ACC112 (cell line): ENCODE measurements at regions not wholly inside any gene's neighbourhood (a gene's known extent, or its start where the extent isn't known, plus 50 kb on each side); places are given as distances from the start of the nearest gene placed in this dataset.

Source experiments
- H2AFZ ChIP-seq: fragments of 200-600 bp; sonication (generic); one replicate; pipeline ENCODE4 v1.6.0; 2017; ENCODE audit warnings: antibody characterized with exemption, low read length; ENCODE audit not compliant: unreplicated experiment
- H3K27ac ChIP-seq: fragments of 200-600 bp; sonication (generic); 2 replicates; pipeline ENCODE4 v1.5.1; 2014; ENCODE audit warnings: low read depth, mild to moderate bottlenecking, antibody characterized with exemption, low read length, moderate library complexity
- H3K27me3 ChIP-seq: fragments of 200-600 bp; sonication (generic); 2 replicates; pipeline ENCODE4 v1.6.1; 2014; ENCODE audit warnings: mild to moderate bottlenecking, antibody characterized with exemption, low read length, moderate library complexity, mixed read lengths; ENCODE audit not compliant: insufficient read depth
- H3K36me3 ChIP-seq: fragments of 200-600 bp; sonication (generic); 2 replicates; pipeline ENCODE4 v1.6.1; 2016; ENCODE audit warnings: mild to moderate bottlenecking, antibody characterized with exemption, low read length, moderate library complexity, mixed read lengths; ENCODE audit not compliant: insufficient read depth
- H3K4me1 ChIP-seq: fragments of 200-600 bp; sonication (generic); one replicate; pipeline ENCODE4 v1.6.1; 2016; ENCODE audit warnings: low read length, mixed read lengths; ENCODE audit not compliant: insufficient read depth, unreplicated experiment, control insufficient read depth
- H3K4me3 ChIP-seq: fragments of 200-600 bp; sonication (generic); 2 replicates; pipeline ENCODE4 v1.5.1; 2014; ENCODE audit warnings: mild to moderate bottlenecking, low read depth, low read length
- H3K79me2 ChIP-seq: fragments of 200-600 bp; sonication (generic); one replicate; pipeline ENCODE4 v1.6.0; 2016; ENCODE audit warnings: low read length; ENCODE audit not compliant: control insufficient read depth, unreplicated experiment, insufficient read depth

DNA sequence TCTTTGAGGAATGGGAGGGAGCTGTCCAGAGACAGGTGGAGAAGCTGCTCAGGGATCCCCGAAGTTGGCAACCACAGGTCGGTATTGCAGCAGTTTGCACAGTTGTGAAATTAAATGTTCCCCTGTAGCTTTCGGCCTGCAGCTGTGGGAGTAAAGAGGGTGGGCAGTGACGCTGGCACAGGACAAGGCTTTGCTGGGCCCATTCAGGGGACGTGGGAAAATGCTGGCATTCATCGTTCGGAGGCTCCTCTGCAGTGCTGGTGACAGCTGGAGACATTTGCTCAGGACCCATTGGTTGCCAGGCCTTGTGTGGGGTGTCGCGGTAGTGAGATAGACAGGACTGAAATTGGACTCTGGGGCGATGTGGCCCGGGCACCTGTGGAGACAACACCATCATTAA, 173.7 kb downstream of the MYCN start:
- Histone ChIP-seq H3K36me3 (no peaks in the 10 kb centered on the region), H3K4me1 (no peaks in the 10 kb centered on the region), H3K79me2 (no peaks in the 10 kb centered on the region), H2AFZ (no peak overlapping the region), H3K27ac (no peak overlapping the region), H3K27me3 (no peaks in the 10 kb centered on the region), H3K4me3 (no peak overlapping the region)

DNA sequence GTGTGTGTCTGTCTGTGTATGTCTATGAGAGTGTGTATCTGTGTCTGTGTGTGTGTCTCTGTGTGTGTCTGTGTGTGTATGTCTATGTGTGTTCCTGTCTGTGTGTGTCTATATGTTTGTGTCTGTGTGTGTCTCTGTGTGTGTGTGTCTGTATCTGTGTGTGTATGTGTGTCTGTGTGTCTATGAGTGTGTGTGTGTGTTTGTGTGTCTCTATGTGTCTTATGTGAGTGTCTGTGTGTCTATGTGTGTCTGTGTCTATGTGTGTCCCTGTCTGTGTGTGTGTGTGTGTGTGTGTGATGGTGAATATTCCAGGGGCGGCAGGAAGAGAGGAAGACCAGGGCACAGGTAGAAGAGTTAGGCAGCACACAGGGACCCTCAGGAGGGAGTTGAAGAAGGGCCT, 173.2 kb downstream of the MYCN start:
- Histone ChIP-seq H3K27me3 (no peaks in the 10 kb centered on the region), H3K36me3 (no peaks in the 10 kb centered on the region), H3K4me1 (no peaks in the 10 kb centered on the region), H3K4me3 (no peak overlapping the region), H3K27ac (no peak overlapping the region), H2AFZ (no peak overlapping the region), H3K79me2 (no peaks in the 10 kb centered on the region)

DNA sequence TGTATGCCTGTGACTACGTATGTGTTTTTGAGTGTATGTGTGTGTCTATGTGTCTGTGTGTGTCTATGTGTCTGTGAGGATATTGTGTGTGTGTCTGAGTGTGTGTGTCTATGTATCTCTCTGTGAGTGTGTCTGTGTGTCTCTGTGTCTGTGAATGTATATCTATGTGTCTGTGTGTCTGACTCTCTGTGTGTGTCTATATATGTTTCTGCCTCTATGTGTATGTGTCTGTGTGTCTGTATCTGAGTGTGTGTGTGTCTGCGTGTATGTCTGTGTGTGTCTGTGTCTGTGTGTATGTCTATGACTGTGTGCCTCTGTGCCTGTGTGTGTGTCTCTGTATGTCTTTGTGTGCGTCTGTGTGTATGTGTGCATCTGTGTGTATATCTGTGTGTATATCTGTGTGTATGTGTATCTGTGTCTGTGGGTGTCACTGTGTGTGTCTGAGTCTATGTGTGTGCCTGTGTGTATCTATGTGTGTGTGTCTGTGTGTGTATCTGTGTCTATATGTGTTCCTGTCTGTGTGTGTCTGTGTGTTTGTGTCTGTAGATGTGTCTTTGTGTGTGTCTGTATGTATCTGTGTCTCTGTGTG, 172.7 kb downstream of the MYCN start:
- Histone ChIP-seq H3K4me1 (no peaks in the 10 kb centered on the region), H2AFZ (no peak overlapping the region), H3K36me3 (no peaks in the 10 kb centered on the region), H3K4me3 (no peak overlapping the region), H3K27ac (no peak overlapping the region), H3K27me3 (no peaks in the 10 kb centered on the region), H3K79me2 (no peaks in the 10 kb centered on the region)

DNA sequence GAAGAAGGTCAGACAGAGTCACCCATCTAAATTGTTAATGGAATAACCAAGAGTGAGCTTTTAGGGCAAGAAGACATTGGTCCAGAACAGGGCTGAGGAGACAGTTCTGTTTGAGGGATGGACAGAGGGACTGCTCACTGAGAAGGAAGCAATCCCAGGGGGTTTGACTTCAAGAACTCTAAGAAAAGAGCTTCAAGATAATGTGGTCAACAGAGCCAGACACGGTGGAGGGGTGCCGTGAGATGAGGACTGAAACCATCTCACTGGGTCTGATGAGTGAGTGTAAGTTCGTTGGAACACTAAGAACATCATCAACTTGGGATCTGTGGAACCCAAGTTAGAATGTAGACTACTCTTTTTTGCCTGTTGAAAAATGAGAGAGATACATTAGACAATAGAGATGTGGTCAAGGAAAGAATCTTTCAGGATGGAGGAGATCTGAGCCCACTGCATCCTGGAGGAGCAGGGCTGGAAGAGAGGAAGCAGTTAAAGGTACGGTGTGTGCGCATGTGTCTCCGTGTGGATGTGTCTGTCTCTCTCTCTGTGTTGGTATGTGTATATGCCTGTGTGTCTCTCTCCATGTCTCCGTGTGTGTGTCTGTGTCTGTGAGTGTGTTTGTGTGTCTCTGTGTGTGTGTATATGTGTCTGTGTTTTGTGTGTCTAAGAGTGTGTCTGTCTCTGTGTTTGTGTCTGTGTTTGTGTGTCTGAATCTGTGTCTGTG, 172.1 kb downstream of the MYCN start:
- Histone ChIP-seq H3K4me1 (no peaks in the 10 kb centered on the region), H3K4me3 (no peak overlapping the region)

DNA sequence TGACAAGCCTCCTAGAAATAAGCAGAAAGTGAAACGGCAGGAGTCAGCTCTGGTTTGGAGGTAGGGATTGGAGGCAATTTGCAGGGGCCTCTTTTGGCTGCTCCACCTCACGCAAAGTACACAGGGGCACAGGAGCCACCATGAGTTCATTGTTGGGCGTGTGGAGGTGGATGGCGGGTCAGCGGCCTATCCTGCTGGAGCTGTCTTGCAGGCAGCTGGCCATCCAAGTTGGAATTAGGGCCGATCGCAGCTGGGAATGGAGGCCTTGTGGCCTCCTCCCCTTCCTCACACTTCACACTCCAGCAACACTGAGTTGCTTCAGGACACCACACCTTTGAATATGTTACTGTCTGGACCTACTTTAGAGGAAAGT, 171.5 kb downstream of the MYCN start:
- no peak overlapping the region for H2AFZ ChIP-seq

More for the DNA sequence above, 172.1 kb downstream of the MYCN start:
- no peaks in the 10 kb centered on the region for H3K36me3 ChIP-seq
- H3K27me3 ChIP-seq = no peaks in the 10 kb centered on the region
- no peaks in the 10 kb centered on the region for H3K79me2 ChIP-seq
- H2AFZ ChIP-seq = no peak overlapping the region
- H3K27ac ChIP-seq = no peak overlapping the region

DNA sequence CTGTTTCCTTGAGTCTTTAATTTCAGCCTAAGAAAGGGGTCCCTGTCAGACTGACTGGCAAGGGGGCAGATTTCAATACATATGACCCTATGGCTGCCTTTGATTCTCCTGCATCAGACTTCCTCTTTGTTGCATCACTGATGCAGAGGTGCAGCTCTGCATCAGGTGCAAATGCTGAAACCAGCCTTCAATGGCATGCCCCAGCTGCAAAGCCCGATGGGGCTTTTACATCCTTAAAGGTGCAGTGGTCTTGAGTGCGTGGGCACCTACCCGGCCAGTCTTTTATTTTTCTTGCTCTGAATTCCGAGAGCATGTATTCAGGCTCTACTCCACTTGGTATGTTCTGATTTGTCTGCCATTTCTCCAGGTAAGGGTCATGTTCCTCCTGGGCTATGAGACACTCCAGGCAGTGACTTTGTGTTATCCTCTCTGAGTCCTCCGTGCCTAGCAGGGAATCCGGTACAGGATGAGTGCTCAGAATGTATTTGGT, 169.5 kb downstream of the MYCN start:
- Histone ChIP-seq H3K27me3 (no peaks in the 10 kb centered on the region), H2AFZ (no peak overlapping the region), H3K4me1 (no peaks in the 10 kb centered on the region), H3K36me3 (no peaks in the 10 kb centered on the region), H3K79me2 (no peaks in the 10 kb centered on the region), H3K27ac (no peak overlapping the region), H3K4me3 (no peak overlapping the region)

More for the DNA sequence above, 171.5 kb downstream of the MYCN start:
- no peak overlapping the region for H3K27ac ChIP-seq
- no peaks in the 10 kb centered on the region for H3K27me3 ChIP-seq
- no peak overlapping the region for H3K4me3 ChIP-seq
- no peaks in the 10 kb centered on the region for H3K79me2 ChIP-seq
- H3K4me1 ChIP-seq = no peaks in the 10 kb centered on the region
- H3K36me3 ChIP-seq = no peaks in the 10 kb centered on the region

DNA sequence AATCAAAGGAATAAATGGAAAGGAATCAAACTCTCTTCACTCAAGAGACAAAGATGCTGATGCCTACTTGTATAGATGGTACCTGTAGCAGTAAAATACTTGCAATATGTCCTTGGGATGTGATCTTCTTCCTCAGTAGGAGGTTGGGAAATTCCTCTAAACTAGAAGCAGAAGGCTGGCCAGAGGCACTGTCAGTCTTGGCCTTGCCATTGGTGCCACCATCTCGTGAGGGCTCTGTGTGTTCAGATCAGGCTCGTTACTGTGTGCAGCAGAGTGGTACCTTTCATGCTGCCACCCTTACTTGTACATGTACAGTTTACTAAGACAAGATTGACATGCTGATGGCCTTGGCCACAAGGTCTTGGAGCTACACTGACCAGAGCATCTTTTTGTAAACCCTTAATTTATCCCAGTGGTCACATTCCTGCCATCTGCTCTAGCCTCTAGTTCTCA, 169.0 kb downstream of the MYCN start:
- H3K36me3 ChIP-seq = no peaks in the 10 kb centered on the region
- no peaks in the 10 kb centered on the region for H3K27me3 ChIP-seq
- no peak overlapping the region for H3K4me3 ChIP-seq
- no peaks in the 10 kb centered on the region for H3K79me2 ChIP-seq
- no peaks in the 10 kb centered on the region for H3K4me1 ChIP-seq
- H2AFZ ChIP-seq = no peak overlapping the region
- no peak overlapping the region for H3K27ac ChIP-seq

DNA sequence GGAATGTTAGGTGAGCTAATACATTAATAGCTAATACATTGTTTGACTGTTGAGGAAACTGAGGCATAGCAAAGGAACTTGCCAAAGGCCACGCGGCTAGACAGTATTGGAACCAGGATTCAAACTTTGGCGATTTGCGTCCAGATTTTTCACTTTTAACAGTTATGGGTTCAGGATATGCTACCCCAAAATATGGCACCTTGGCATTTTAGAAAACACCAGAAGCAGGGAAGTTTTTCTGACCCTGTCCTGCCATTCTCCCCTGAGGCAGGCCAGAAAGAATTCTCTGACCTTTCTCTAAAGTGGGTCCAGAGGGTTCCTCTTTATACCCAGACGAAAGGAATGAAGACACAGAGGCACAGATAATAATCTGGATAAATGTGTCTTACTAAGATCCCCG, 166.9 kb downstream of the MYCN start:
- Histone ChIP-seq H3K79me2 (no peaks in the 10 kb centered on the region), H3K27ac (no peak overlapping the region), H2AFZ (no peak overlapping the region), H3K36me3 (no peaks in the 10 kb centered on the region), H3K27me3 (no peaks in the 10 kb centered on the region), H3K4me3 (no peak overlapping the region), H3K4me1 (no peaks in the 10 kb centered on the region)

DNA sequence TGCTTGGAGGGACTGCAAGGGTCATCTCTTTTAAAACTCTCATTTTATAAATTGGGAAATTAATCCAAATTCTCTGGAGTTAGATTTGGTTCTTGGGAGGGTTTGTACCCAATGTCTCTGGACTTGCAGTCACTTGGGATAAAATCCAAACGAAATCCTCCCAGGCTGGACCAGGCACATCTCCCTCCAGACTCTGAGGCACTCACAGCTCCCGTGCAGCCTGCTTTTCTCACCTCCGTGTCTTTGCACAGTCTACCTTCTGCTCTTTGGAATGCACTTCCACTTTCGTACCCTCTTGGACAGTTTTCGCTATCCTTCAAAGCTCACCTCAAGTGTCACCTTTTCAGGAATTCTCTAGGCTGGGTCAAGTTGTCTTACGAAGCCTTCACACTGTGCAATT, 166.3 kb downstream of the MYCN start:
- Histone ChIP-seq H2AFZ (no peak overlapping the region), H3K4me3 (no peak overlapping the region), H3K79me2 (no peaks in the 10 kb centered on the region), H3K27me3 (no peaks in the 10 kb centered on the region), H3K27ac (no peak overlapping the region), H3K36me3 (no peaks in the 10 kb centered on the region), H3K4me1 (no peaks in the 10 kb centered on the region)

DNA sequence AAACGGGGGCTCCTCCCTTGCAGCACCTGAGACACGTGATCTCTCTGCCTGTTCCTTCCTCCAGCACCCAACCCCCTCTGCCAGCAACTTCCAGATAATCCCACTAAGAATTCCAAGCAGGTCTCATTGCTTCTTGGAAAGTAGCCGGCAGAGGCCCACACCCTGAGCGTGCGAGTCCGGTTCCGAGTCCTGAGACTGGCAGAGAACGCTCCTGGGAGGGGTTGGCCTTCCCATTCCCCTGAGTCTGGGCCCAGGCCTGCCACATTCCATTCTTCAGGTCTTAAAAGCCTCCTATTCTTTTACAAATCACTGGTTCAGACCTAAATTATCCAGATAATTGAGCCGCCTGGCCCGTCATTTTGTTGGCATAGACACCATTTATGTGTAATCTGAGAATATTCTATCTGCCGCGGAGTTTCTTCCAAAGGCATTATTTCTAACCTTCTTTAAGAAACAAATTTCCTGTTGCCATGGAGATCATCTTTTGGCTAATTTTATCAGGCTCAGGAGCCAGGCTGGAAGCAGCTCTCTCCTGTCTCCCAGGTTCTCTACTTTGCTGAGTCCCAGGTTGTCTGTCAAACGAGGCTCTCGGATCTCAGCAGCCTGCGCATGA, 165.4 kb downstream of the MYCN start:
- Histone ChIP-seq H3K27ac (no peak overlapping the region), H3K4me3 (no peak overlapping the region), H2AFZ (no peak overlapping the region), H3K27me3 (no peaks in the 10 kb centered on the region), H3K79me2 (no peaks in the 10 kb centered on the region), H3K36me3 (no peaks in the 10 kb centered on the region), H3K4me1 (no peaks in the 10 kb centered on the region)
